ENCODE measurements at regions not wholly inside any gene's neighbourhood (a gene's known extent, or its start where the extent isn't known, plus 50 kb on each side); places are given as distances from the start of the nearest gene placed in this dataset.

GRCh38 chr15:94607176-94607654 is 375.9 kb downstream of the MCTP2 start:
- DNase-seq: no peak

- peak; percentile 17 for DNase-seq
Observed at GRCh38 chr15:94610069-94610468, 378.7 kb downstream of the MCTP2 start.

- no peak for DNase-seq
Observed at GRCh38 chr15:94610485-94610884, 379.1 kb downstream of the MCTP2 start.

GRCh38 chr15:94611656-94612055 is 380.3 kb downstream of the MCTP2 start:
- DNase-seq: no peak

- no peak for DNase-seq
Observed at GRCh38 chr15:94615688-94616087, 384.3 kb downstream of the MCTP2 start.

GRCh38 chr15:94620632-94621031 is 389.3 kb downstream of the MCTP2 start:
- DNase-seq: no peak

GRCh38 chr15:94621736-94622135 is 390.4 kb downstream of the MCTP2 start:
- no peak for DNase-seq

GRCh38 chr15:94626949-94627348 is 395.6 kb downstream of the MCTP2 start:
- no peak for DNase-seq

GRCh38 chr15:94631608-94632007 is 400.2 kb downstream of the MCTP2 start:
- DNase-seq: no peak

- no peak for DNase-seq
Observed at GRCh38 chr15:94638183-94638582, 406.8 kb downstream of the MCTP2 start.

GRCh38 chr15:94639701-94640100 is 408.3 kb downstream of the MCTP2 start:
- DNase-seq: no peak

GRCh38 chr15:94644433-94644832 is 413.1 kb downstream of the MCTP2 start:
- DNase-seq: no peak

- DNase-seq: no peak
Observed at GRCh38 chr15:94653071-94653470, 421.7 kb downstream of the MCTP2 start.

GRCh38 chr15:94655249-94655880 is 424.0 kb downstream of the MCTP2 start:
- DNase-seq: no peak

GRCh38 chr15:94665676-94666441 is 434.5 kb downstream of the MCTP2 start:
- DNase-seq: no peak

- DNase-seq: no peak
Observed at GRCh38 chr15:94666553-94666952, 435.2 kb downstream of the MCTP2 start.

- DNase-seq: no peak
Observed at GRCh38 chr15:94667109-94667508, 435.7 kb downstream of the MCTP2 start.

- DNase-seq: peak; percentile 16
Observed at GRCh38 chr15:94670438-94671034, 439.2 kb downstream of the MCTP2 start.

GRCh38 chr15:94671858-94672532 is 440.6 kb downstream of the MCTP2 start:
- DNase-seq: no peak

- no peak for DNase-seq
Observed at GRCh38 chr15:94673801-94674200, 442.4 kb downstream of the MCTP2 start.

- no peak for DNase-seq
Observed at GRCh38 chr15:94674296-94674695, 442.9 kb downstream of the MCTP2 start.

- DNase-seq: no peak
Observed at GRCh38 chr15:94677202-94677790, 445.9 kb downstream of the MCTP2 start.

- no peak for DNase-seq
Observed at GRCh38 chr15:94682171-94682570, 450.8 kb downstream of the MCTP2 start.

Measured in activated CD4-positive, alpha-beta T cell treated with anti-CD3 and anti-CD28 coated beads, Interleukin-2, amount 50 U/mL, for 16 hours (primary cell).